HG03039 (cell line): ENCODE measurements at regions not wholly inside any gene's neighbourhood (a gene's known extent, or its start where the extent isn't known, plus 50 kb on each side); places are given as distances from the start of the nearest gene placed in this dataset.

Experiments
- ATAC-seq: cut with Tn5 transposase; IDR thresholded peaks from one replicate; pipeline ENCODE4 v1.9.1; 2021; ENCODE audit warnings: mild to moderate bottlenecking, moderate library complexity; ENCODE audit not compliant: unreplicated experiment

DNA sequence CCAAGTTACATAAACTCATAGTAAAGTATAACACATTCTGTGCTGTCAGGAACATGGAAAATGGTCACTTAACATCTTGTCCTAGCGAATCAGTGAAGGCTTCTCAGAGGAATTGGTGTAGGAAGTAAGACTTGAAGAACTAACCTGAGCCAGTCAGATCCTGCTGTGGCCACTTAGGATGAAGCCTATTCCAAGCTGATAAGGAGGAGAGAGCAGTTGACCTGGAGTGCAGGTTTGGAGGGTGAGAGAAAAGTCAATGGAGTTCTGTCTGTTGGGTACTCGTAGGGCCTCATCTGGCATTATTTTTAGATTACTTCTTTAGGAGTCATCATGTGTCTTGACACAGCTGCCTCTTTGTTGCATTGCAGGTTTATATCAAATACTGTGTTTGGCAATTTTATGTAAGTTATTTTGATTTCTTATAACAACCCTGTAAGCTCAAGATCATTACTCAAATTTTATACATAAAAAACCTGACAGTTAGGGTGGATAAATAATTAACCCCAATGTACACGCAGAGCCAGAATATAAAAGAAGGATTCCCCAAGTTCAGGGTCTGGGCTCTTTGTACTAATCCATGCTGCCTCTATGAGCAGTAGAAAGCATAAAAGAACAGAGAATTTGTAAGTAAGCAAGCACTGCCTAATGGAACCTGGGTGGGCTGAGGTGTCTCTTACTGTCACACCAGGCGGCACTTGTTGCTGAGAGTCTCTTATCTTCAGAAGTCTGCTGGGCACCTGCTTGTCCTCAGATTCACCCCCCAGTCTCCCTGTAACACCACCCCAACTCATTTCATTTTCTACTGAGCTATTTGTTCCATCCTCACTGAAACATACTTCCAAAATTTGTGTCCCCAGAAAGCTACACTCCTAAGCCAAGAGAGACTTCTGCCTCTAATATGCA is 252.1 kb upstream of the NT5C1B start:
- no peak for ATAC-seq

DNA sequence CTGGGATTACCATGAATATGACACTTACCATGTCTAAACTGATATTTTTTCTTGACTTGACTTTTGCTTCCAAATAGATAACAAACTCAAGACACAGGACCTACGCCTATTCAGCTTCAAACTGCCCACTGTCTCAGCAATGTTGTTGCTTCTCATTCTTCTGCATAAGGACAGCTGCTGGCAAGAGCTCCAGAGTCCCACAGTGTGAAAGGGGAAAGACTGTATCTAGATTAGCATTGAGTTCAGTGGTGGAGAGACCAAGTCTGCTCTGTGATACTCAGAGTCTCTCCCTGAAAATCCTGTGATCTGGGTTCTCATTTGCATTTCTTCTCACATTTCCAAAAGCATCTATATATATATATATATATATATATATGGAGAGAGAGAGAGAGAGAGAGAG is 247.9 kb upstream of the NT5C1B start:
- ATAC-seq: no peak

DNA sequence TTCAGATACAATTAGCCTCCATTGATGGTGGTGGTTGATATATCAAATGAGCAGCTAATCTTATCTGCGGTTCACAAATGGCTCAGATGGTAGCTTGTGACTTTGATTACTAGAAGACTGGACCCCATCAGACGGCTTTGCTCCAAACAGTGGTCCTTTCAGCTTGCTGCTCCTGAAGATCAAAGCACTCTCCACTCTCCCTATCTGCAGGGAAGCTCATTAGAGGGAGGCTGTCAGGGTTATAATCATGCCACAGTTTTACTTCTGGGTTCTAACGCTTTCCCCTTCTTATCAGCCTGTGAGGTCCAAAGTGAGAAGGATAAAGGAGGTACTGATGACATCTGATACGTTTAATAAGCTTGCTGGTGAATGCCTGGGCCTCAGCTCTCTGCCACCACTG is 247.1 kb upstream of the NT5C1B start:
- no peak for ATAC-seq

DNA sequence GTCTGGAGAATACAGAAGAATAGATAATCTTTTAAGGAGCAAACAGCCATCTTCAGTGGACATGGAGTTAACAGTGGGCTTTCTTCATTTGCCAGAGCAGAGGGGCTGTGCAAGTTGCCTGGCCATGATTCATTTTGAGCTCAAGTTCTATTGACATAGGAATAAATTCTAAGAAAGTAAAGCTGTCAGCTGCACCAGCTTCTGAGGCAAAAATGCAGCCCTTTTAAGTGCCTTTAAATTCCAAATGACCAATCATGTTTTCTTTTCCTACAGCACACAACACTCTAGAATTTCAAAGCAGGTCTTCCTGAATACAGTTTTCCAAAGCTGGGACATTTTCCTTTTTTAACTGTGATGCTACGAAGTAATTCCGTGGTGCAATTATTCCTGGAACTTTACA is 246.4 kb upstream of the NT5C1B start:
- ATAC-seq: no peak

DNA sequence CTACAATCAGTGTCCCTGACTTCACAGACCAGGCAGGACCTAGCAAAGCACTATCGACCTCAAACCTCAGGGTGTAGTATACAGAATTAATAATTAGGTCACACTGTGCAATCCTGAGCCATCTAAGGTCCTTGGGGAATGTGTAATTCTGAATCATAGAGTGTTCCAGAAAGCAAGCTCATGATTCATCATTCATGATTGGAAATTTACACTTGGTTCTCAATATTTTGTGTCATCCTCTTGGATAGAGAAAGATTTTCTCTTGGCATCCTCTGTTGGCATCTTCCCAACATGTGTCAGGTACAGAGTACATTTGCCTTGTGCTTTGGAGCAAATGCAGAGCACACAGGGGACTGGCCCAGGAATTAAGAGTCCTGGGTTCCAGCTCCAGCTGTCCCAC is 245.0 kb upstream of the NT5C1B start:
- no peak for ATAC-seq

DNA sequence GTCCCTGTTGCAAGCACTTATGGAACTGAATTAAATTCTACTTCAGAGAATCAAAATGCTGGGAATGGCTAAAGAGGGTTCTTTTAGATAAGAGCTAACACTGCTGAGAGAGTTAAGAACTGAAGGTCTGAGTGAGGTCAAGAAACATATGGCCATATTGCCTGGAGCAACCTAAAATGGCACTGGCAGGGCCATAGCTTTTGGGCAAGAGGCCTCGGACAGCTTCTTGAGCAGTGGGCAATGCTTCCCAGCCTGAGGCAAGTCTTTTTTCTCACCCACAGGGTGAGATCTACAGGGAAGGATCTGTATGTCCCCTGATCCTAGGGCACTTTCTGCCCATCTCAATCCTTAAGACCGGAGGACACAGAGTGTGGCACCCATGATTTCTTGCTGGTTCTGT is 244.6 kb upstream of the NT5C1B start:
- no peak for ATAC-seq

DNA sequence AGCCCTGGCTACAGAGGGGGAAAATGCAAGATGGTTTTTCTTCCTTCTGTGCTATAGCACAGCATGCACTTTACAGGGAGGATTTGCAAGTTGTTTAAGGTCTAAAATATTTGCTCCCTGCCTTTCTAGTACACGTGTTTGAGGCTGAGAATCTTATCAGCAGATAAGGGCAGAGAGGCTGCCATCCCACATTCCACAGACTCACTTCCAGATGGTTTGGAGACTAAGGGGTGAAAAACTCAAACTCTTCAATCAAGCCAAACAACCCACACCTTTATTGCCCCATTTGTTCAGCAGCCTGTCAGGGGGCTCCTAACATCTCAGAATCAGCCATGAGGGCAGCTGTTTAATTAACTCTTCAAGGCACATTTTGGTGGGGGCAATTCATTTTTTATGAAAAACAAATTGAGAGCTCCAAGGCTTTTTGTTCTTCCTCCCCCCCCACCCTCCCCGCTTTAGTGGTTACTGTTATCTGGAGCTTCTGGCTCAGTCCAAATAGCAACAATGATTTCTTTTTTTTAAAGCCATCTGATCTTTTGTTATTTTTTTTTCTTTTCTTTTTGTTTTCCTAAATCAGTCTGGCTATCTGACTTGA is 242.6 kb upstream of the NT5C1B start:
- no peak for ATAC-seq

DNA sequence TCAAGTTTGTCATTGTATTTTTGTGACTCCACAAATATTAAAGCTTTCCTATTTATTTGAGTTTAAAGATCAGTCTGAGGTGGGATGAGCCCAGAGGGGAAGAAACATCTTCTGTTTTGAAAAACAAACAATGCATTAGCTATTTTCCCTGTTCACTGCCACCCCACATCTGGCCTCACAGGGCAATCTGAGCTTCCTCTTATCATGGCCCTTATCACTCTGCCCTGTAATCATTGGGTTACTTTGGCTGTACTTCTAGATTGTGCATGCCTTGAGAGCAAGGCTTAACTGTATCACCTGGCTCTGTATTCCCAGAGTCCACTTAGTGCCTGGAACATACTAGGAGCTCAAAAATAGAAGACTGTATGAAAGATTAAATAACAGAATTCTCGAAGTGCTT is 241.6 kb upstream of the NT5C1B start:
- no peak for ATAC-seq

DNA sequence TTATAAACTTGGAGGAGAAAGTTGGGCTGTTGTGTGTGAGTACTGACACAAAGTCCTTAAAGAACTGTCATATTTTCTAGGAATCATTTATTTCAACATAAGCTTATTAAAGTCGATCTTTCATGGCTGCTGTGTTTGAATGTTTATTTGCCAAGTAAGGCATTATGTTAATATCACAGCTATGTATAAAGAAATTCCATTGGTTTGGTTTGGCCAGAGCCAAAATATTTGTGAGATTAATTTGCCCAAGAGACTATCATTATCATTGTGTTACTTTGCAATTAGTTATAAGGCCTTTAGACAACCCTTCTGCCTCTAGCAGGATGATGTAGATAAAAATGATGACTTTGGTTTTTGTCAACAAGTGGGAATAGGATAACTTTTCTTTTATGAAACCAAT is 240.6 kb upstream of the NT5C1B start:
- ATAC-seq: no peak

DNA sequence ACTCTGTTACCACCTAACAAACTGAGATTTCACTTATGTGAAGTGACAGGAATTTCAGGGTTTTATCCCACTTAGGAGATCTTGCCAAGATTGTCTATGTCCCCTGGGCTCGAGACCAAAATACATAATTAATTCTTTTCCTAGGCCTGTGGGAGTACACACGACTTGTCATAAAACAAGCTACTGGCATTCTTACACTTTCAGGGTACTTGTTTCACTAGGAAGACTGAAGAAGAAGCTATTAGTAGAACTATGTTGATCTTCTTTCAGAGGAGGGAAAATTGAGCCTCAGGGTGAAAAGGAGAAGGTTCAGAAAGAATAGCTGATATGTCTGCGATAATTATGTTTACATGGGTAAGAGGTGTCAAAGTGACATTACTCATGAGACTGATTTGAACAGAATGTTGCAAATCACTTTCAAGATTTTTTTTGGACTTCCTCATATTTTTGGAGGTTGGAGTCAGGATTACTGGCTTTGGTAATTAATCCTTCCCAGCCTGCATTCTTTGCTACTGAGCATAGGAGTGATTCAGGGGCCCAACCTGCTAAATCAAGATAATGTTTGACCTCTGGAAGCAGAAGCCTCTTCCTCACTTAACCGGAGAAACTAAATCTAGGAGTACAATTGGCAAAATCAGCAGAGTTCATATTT is 240.0 kb upstream of the NT5C1B start:
- no peak for ATAC-seq

DNA sequence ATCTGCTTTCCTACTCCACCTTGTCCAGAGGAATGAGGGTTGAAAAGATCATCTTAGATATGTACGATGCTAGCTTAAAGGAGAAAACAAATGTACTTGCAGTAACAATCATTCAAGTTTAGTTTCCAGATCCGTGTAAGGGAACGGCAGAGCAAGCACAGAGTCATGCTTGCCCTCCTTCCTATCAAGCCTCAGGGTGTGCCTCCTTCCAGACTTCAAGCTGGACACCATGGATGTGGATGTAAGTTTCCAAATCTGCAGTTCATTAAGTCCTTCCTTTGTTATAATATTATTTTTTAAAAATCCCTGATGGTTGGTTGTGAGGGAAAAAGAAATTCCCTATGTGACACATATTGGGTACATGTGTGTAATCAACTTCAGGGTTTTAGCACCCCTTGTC is 238.9 kb upstream of the NT5C1B start:
- ATAC-seq: no peak

DNA sequence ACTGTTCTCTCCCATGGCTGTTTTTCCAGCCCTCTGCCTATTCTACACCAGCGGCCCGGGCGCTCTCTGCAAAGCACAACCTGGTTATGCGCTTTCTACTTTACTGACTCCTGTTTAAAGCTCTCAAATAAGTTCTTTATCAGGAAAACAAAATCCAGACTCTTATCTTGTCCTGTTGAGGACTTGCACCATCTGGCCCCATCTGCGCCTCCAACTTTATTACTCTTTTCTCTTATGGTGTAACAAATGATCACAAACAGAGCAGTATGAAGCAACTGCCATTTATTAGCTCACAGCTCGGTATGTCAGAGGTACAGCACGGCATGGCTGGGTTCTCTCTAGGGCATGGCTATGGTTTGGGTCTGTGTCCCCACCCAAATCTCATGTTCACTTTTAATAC is 236.5 kb upstream of the NT5C1B start:
- ATAC-seq: no peak

DNA sequence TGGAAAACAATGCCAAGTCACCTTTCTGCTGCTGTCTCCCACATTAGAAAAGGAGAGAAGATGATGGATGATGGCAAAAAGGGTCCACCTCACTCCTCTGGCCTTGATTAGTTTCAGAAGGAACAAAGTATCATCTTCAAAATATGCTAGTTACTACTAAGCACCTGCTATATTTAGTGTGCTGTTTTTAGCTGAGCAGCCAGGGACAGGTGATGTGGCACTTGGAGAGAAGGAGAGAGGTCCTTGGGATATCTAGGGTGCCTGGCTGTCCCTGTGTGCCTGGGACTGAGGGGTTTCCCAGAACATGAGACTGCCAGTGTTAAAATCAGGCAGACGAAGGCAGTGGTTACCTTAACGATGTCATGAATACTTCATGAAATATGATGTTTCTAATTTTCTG is 235.5 kb upstream of the NT5C1B start:
- no peak for ATAC-seq

DNA sequence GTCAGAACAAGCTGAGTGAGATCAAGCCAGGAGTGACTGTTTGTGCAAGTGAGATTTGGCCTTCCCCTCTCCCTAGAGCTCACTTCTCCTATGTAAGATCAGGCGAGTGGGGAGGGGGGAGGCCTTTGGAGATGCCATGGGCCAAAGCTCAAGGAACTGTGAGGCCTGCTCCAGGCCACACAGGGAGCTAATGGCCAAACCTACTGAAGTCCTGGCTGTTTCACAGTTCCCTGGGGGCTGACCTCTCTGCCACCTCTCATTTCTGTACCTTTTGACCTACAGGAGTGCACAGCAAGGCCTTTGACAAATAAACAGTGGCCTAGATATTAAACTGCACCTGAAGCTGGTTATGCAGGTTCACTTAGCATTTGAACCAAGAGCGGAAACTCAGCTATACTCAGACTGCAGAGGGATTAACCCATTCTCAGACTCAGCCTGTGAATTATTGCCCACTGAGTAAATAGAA is 235.0 kb upstream of the NT5C1B start:
- ATAC-seq: no peak

DNA sequence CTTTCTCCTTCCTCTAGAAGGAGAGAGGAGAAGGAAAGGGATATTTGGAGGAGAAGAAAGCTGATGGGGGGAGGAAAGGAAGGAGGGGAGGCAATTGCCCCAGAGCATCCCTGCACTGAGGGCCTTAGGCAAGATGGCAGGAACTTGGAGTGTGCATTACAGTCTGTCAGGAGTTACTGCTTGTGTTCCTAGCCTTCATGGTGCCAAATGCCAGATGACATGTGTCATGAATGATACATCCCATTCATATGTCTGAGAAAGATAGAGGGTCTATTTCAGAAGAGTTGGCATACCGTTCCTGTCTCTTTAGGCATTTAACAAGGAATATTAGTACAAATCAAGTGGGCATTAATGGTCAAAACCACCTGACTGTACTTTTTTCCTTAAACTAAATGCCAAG is 232.1 kb upstream of the NT5C1B start:
- ATAC-seq: no peak

DNA sequence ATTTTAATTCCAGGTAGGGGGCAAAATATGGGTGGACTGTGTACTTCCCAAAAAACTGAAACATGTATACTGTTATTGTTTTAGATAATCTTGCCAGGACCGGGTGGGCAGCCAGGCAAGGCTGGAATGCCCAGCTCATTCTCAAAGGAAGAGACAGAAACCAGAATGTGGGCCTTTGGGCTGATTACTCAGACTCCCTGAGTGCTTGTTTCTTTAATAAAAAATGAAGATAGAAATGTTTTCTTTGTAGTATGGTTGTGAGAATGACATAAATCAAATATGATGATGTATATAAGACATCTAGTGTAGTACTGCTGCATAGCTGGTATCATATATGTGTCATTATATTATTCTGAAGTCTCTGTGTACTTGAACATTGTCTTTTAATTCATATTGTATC is 231.6 kb upstream of the NT5C1B start:
- no peak for ATAC-seq

DNA sequence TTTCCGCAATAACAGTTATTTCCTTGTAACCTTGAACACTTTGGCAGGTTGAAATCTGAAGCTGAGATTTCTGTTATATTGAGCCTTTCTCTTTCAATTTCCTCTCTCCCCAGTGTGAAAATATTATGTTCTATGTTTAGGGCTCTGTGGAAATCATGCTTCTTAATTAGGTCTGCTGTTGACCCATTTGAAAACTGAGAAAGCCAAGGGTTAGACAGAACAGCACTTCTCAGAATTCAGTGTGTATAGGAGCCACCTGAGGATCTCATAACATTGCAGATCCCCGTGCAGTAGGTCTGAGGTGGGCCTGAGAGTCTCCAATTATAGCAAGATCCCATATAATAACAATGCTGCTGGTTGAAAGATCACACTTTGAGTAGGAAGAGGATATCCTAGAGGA is 230.2 kb upstream of the NT5C1B start:
- ATAC-seq: no peak

DNA sequence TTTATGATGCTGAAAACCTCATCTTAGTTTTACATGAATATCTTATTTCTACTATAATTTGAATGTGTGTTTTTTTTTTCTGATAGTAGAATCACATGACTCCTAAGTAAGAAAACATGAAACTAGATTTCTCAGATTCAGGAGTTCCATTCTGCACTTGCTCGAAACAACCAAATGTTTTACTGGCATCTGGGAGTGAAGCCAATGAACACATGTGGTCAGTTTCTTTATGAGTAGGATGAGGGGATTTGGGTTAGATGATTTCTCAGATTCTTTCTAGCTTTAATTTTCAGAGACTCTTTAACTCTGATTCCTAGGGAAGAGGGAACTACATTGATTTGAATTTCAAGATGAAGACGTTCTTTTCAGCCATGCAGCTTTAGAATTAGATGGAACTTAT is 225.0 kb upstream of the NT5C1B start:
- ATAC-seq: no peak

DNA sequence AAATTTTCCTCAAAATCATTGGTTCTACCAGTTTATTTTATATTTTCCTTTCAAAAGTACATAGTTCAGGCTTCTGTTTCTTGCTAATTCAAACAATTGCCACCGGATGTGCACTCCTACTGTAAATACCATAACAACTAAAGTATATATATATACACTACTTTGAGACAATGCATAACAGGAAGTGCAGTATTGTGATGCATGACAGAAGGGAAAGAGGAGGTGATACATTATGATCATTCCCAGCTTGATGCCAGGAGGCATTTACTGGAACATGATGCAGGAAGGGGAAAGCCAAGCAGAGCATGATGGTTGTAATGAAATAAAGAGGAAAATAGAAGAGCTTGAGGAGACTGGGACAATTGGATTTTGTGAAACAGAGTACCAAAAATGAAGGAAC is 215.2 kb upstream of the NT5C1B start:
- ATAC-seq: no peak

DNA sequence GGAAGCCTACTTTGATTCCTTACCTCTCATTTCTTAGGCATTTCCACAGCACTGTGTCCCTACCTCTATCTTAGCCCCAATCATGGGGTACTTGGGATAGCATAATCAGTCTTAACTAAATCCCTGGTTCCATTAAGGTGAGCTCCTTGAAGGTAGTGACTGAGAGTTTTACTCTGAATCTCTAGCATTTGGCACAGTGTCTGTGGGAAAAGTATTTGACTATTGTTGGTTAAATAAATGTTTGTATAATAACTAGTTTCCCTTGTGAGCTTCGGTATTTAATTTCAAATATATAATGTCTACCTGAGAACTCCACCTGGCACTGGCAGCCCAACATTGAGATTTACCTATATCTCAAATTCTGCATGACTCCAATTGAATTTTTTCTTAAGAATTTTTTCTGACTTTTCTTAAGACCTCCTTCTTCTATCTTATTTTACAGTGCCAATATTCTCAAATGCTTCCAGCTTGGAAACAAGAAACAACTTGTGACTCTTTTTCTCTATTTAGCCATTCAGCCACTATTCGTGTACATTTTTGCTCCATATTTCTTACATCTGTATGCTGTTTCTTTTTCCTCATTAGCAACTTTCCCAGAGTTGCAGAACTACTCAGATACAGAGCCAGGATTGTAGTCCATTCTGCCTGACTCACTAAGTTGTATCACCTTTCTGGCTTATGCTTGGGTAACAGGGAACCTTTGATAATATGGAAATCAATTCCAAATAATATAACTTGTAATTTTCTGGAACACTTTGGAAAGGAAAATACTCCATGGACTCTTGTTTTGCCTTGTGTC is 214.0 kb upstream of the NT5C1B start:
- no peak for ATAC-seq

DNA sequence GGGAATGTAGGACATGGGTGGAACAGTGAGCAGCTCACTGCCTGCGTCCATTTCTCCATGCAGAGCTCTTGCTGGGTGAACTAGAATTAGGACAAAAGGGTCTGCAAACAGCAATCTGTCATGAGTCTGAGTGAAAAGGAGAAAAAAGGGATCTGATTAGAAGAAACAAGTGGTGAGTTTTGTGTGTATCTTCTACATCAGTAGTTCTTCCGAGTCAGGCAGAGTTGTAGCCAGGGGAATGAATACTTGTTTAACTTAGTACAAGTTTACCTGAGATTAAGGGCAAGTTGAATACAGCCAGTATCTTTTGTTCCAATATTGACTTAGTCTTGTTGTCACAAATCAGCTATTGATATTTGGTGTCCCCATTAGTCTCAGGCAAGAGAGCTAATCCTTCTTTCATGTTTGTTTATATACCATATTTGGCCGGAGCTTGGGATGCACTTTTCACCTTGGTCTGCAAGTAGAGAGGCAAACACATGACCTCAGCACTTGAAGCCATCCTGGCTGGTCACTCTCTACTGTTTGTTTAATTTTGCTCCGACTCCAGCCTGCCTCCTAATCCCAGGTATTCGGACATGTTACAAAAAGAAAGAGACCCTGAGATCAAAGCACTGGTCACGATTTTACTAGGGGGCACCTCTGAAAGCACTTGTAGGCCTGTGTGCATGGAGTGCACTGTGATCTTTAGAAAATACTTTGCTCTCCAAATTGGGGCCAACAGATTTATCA is 211.0 kb upstream of the NT5C1B start:
- no peak for ATAC-seq
